ENCODE measurements at regions not wholly inside any gene's neighbourhood (a gene's known extent, or its start where the extent isn't known, plus 50 kb on each side); places are given as distances from the start of the nearest gene placed in this dataset.

DNA sequence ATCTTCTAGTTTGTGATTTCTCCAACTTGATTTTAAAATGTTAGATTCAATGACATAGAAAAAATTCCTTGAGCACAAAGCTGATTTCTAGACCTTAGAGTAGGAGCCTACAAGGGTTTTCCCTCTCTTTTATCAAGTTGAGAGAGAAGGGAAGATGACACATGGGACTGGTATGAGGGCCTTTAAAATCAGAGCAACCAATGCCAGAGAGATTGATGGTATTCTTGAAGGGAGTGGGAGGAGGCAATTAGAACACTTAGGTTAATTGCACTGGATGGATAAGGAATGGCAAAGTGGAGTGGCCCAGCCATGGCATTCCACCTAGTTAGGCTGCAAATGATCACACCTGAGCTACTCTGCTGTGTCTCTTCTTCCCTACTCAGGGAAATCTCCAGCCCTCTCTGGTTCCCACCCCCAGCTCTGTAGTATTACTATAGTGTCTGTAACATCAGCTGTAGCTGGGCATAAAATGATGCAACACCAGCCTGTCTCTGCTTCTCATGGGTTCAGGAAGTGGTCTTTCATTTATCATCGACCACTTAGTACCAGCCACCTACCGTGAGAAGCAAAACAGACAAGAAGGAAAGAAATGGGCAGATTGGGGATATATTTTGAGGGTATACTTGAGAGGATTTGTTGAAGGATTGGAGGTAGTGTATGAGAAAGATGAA is 333.6 kb downstream of the DLEU7 start:
- TF ChIP-seq, protein P1, sequence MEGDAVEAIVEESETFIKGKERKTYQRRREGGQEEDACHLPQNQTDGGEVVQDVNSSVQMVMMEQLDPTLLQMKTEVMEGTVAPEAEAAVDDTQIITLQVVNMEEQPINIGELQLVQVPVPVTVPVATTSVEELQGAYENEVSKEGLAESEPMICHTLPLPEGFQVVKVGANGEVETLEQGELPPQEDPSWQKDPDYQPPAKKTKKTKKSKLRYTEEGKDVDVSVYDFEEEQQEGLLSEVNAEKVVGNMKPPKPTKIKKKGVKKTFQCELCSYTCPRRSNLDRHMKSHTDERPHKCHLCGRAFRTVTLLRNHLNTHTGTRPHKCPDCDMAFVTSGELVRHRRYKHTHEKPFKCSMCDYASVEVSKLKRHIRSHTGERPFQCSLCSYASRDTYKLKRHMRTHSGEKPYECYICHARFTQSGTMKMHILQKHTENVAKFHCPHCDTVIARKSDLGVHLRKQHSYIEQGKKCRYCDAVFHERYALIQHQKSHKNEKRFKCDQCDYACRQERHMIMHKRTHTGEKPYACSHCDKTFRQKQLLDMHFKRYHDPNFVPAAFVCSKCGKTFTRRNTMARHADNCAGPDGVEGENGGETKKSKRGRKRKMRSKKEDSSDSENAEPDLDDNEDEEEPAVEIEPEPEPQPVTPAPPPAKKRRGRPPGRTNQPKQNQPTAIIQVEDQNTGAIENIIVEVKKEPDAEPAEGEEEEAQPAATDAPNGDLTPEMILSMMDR (IDR thresholded peaks at IDR 0.05), result no peak
- TF ChIP-seq EZH2 (IDR thresholded peaks at IDR 0.05; ENCODE audit: borderline replicate concordance, insufficient read depth, low read depth, low read length, poor library complexity, severe bottlenecking), result no peak
